ENCODE measurements at regions not wholly inside any gene's neighbourhood (a gene's known extent, or its start where the extent isn't known, plus 50 kb on each side); places are given as distances from the start of the nearest gene placed in this dataset.
"Not testable (repeated sequence)": the region's sequence is repeated elsewhere in the genome, so short reads cannot be mapped to it uniquely, and the experiment has no call there.

DNA sequence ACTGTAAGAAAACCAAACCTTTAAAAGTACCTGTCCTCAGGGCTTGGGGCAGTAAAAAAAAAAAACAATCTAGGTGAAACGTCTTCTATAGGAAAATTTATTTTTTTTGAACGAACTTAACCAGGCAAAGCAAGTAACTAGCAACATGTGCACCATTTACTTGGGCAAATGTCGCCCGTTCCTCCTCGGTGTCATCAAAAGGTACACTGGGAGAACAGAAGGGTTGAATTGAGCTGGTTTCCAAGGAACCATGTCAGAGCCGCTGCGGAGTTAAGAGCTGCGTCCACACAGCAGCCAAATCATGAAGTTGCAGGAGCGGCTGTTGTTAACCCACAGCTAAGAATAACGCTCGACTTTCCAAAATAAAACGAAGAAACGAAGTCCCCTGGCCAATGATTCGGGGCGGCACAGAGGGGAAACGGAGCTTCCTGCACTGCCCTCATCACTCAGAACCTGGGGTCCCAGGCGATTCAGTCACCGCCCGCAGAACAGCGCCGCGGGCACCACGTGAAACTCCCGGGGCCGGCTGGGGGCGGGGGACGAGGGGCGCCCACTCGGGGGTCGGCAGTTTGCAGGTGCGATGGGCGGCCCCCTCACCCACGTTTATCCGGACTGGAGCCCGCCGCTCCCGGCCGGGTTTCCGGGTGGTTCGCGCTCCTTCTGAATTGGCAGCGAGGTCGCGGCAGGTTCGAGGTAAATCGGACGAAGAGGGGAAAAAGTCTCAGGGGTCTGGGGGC is 53.6 kb upstream of the PLGLB1 start:
- DNase-seq, result peak; percentile 44

DNA sequence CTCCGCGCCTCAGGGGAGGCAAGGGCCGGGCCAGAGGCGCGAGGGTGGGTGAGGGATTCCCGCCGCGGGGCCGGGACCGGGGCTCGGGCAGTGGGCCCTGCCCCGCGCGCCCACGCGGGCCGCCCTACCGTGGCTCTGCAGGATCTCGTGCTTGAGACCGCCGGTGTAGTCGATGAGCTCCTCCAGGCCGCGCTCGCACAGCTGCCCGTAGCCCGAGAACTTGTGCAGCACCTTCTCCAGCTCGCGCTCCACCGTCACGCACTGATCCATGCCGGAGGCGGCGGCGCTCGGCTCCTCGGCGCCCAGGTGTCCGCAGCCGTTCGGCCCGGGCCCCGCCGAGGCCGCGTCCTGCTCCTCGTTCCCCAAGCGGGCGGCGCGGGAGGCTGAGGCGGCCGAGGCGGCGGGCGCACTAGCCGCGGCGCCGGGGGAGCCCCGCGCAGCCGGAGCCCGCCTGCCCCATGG is 54.2 kb upstream of the PLGLB1 start:
- DNase-seq, result peak; percentile 68

DNA sequence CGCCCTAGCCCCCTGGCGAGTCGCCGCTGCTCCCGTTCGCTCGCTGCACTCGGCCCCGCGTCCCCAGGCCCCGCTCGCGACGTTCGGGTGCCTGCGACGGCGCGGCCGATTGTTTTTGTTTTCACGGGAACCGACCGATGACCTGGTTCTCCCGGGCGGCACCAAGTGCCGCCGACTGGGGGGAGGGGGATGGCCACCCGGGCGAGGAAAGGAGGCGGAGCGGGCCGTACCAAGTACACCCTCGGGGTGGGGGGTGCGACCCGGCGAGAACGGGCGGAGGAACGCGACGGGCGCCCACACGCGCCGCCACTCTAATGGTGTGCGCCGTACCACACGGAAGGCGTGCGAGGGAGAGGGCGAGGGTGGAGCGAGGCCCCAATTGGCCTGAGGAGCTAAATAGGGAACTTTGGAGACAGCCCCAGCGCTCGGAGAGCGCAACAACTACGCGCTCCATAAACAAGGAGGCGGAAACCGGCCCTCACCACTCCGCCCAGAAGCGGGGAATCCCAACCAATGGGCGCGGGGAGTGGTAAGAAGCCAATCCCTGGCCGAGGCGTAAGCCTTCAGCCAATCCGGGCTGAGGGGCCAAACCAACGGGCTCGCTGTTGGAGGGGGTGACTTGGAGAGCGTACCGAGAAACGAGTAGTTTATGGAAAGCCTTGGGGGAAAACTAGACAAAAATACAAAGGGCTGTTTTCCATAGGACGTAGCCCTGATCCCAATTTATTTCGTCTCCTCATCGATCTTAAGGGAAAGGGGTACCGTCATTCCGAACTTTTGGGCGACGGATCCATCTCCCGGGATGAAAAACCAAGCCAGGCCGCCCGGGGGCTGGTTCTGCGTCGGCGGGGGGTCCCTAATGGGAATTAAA is 54.8 kb upstream of the PLGLB1 start:
- DNase-seq, result peak; percentile 92

DNA sequence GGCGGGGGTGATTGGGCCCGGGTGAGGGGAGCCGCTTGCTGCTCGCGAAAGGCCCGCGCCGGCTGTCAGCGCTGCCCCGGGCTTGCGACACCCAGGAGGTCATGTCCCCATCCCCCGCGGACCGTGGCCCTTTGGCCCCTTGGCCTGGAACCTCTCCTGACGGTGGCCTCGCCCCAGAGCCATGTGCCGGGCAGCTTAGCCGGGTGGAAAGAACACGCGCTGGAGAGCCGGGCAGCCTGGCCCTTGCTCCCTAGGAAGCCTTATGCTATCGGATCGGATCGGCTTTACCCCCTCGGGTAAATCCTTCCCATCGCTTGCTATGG is 55.4 kb upstream of the PLGLB1 start:
- DNase-seq, result not testable (repeated sequence)

DNA sequence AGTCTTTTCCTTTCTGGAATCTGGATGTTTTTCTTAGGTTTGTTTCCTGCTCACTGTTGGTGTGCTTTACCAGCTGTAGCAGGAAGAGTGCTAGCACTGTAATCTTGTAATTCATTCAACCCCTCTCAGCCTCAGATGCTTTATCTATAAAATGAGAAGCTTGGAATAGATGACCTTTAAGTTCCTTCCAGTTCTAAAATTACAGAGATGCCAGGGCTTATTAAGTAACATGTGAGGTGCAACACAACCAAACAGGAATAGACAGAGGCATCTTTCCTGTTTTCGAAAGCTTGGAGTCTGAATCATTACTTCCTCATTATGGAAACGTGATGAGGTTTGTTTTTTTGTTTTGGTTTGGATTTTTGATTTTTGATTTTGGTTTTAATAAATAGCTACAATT is 60.1 kb upstream of the PLGLB1 start:
- not testable (repeated sequence) for DNase-seq

DNA sequence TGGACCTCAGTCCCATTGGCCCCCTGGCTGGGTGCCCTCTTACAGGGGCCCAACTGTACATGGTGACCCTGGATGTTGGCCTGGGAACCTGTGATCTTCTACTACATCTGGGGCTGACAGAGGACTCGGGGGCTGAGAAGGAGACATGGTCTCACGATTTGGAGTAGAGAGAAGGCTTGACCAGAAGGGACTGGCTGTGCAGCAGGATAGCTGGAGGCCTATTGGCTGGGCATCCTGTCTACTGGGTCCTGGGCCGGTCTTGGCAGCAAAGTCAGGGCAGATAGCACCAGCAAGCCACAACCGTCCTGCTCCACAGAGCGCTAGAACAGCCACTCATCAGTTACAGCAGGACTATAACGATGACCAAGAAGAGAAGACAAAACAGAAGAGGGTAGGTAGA is 66.4 kb upstream of the PLGLB1 start:
- not testable (repeated sequence) for DNase-seq

DNA sequence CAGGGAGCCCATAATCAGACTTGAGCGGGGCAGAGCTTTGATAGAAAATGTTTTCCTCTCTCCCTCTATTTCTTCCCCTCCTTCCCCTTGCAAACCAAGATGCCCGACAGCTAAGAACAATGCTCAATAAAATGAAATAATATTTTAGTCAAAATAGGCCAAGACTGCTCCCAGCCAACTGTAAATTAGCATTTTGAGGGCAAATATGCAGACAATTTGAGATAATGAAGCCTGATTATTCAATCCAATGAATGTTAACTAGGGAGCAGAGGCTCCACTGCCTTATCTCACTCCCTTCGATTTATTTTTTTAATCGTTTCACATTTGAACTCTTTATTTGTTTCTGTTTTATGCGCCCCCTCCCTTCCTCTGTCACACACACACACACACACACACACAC is 67.8 kb upstream of the PLGLB1 start:
- not testable (repeated sequence) for DNase-seq

DNA sequence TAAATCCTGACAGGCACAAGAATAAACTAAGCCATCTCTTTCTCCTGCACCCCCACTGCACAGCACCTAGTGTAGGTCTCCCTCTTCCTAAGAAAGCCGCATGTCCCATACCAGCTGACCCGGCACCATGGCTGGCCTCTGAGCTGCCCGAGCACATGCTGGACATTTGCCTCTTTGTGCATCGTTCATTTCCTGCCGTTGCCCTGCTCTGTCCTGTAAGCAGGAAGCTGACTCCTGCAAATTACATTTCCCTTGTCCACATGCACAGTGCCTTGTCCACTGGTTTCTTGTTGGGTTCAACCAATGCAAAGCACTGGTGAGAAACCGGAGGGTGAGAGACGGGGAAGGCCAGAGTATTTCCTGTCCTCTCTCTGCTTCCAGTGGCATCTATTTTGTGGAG is 71.6 kb upstream of the PLGLB1 start:
- DNase-seq, result not testable (repeated sequence)

DNA sequence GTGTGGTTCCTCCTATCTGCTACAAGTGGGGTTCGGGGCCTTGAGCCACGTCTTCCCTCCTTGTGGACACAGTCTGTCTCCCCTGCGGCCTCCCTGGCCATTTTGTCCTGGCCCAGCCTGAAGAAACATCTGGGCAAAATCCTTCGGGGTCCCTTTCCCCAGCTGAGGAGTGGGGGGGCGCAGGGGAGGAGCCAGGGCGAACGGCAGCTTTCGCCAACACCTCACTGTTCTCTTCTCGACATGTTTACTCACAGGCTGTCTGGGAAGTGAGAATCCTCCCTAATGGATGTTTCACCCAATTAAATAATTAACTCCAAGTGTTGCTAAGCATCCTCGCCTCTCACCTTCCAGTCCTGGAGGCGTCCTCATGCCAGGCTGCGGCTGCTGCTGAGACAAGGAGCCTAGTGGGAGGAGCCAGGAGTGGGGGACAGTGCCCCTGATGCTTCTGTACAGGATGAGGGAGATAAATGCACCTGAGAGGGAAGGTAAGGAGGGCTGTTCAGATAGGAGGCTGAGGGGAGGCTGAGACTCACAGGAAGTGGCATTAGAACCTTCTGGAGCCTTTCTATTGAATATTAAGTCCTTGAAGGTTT is 72.4 kb upstream of the PLGLB1 start:
- not testable (repeated sequence) for DNase-seq

DNA sequence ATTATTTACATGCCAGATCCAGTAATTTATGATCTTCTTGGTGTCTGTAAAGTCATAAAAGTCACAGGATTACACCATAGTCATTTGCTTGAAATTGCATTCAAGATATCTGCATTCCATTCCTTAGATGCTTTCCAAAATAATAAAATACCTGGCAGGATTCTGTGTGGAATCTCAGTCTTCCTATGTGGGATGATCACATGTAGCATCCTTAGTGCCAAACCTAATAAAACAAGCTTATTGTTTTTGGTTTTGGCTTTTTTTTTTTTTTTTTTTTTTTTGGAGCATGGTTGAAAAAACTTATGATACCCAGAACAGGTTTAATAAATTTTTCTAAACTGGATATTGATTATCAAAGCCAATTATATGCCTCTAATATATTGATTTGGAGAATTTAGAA is 74.2 kb upstream of the PLGLB1 start:
- DNase-seq, result not testable (repeated sequence)

DNA sequence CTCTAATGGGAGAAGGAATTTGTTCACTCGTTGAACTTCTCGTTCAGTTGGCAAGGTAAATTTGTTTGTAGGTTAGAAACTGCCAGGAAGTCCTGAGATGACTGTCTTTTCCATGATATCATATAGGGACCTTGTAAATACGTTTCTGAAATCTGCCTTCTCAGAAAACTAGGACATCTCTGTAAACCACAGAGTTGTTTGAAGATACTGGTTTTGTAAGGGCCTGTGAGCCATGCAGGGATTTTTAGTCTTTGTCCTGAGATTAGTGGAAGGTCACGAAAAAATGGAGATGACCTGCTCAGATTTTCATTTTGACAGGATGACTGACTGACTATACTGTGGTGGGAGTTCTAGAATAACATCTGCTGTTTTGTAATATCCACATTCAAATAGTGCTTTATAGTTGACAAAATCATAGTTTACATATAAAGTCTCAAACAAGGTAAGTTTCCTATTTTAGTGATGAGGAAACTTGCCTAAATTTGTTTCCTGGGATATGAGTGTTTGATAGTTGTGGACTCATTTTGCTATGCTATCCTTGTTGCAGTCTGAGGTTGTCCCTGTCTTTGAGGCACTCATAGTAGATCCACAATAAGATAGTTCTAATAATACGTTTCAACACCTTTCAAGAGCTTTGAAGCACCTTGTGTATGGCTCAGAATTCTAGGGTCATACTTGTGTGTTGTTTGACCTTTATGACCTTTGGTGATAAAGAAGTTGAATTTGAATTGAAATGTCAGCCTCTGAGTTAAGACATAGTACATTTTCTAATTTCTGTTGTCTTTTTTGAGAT is 107.3 kb upstream of the PLGLB1 start:
- not testable (repeated sequence) for DNase-seq

DNA sequence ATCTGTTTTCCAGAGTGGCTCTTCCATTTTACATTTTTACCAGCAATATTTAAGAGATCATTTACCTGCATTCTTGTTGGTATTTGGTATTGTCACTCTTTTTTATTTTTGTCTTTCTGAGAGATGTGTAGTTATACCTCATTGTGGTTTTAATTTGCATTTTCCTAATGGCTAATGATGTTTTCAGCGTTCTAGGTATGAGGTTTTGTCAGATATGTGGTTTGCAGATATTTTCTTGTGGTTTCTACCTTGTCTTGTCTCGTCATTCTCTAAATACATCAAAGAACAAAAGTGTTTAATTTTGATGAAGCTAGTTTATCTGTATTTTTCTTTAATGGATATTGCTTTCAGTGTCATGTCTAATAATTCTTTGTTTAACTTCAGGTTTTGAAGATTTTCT is 110.9 kb upstream of the PLGLB1 start:
- not testable (repeated sequence) for DNase-seq

DNA sequence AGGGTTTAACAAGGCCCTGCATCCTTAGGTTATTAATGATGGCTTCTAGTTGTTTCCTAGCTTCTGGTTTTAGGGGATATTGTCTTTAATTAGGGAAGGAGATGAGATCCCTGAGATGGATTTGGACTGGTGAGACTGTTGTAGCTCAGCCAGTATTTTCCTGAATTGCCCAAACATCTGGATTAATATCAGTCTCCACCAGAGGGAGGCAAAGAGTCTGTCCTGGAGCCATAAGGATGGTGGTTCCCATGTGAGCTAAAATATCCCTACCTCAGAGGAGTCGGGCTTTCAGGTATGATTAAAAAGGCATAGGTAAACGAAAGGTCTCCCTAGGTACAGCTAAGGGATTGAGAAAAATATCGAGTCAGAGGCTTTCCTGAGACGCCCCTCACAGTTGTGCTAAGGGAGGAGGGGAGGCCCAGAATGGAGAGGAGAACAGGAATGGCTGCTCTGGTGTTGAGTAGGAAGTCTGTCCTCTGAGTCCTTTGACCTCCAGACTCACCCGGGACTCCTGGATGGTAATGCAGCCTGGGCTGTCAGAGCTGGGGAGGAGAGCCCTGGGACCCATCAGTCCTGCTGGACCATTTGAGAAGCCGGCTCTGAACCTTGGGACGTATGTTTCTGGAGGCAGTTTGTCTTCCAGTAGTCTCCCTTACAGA is 130.3 kb upstream of the PLGLB1 start:
- DNase-seq, result not testable (repeated sequence)

DNA sequence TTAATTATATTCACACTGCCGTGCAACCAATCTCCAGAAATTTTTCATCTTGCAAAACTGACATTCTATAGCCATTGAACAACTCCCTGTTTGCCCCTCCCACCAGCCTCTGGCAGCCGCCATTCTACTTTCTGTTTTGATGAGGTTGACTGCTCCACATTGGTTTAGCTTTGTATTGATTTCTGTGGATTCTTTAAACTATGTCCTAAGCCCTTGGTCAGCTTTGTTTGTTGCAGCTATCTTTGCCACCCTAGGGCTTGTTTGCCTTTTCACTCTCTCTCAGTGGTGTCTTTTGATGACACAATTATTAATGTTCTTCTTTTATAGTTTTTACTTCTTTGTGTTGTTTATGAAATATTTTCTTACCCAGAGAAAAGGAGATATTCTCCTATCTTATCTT is 152.8 kb upstream of the PLGLB1 start:
- not testable (repeated sequence) for DNase-seq

DNA sequence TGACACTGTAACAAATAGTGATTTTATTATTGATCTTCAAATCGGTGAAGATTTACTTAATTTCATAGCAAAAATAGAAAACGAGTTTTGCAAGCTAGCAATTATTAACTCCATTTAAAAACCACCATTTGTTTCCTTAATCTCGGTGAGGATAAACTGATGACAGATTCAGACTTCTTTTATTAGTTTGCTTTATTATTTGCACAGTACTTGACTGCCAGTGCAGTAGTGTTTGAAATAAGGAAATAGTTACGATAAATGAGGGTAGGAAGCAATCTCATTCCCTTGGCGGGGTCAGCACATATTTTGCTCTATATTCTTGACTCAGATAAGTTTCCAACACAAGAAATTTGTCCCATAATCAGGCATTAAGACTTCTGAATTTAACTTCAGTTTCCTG is 161.7 kb upstream of the PLGLB1 start:
- DNase-seq, result not testable (repeated sequence)

DNA sequence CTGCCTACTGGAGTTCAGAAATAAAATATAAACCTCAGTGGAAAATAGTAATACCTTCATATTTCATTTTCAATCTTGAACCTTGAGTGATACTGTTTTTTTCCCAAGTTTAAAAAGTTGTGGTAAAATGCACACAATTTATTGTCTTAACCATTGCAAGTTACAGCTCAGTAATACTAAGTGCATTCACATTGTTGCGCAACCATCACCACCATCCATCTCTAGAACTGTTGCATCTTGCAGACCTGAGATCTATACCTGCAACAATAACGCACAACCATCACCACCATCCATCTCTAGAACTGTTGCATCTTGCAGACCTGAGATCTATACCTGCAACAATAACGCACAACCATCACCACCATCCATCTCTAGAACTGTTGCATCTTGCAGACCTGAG is 162.6 kb upstream of the PLGLB1 start:
- DNase-seq, result not testable (repeated sequence)

DNA sequence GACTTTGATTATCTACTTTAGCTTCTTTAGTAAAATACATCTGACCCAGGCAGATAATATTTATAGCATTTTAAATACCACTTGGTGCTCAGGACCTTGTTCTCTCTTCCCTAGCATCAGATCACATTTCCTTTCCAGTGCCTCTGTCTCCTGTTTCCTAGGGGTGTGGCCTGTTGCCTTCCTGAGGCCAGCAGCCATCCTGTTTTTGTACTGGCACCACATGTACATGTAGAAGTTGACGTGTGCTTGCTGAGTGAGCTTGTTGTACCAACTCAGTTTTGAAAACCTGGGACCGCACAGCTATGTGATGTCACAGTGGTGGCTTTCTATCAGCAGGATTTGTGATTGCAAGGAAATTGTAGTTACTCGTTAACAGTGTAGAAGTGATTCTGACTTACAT is 167.6 kb upstream of the PLGLB1 start:
- not testable (repeated sequence) for DNase-seq

DNA sequence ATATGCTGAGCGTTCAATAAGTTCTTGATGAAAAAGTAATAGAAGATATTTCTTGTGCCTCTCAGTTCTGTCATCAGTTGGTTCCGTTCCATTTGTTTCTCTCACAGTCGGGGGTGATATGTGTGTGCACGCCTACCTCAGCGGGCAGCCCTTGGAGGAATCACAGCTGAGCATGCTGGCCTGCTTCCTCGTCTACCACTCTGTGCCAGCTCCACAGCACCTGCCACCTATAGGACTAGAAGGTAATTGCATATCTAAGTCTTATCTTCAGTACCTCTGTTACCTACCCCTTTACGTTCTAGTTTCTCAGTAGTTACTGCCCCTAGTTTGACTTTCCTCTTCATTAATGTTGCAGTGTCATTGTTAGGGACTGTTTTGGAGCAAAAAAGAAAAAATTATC is 171.7 kb upstream of the PLGLB1 start:
- DNase-seq, result not testable (repeated sequence)

DNA sequence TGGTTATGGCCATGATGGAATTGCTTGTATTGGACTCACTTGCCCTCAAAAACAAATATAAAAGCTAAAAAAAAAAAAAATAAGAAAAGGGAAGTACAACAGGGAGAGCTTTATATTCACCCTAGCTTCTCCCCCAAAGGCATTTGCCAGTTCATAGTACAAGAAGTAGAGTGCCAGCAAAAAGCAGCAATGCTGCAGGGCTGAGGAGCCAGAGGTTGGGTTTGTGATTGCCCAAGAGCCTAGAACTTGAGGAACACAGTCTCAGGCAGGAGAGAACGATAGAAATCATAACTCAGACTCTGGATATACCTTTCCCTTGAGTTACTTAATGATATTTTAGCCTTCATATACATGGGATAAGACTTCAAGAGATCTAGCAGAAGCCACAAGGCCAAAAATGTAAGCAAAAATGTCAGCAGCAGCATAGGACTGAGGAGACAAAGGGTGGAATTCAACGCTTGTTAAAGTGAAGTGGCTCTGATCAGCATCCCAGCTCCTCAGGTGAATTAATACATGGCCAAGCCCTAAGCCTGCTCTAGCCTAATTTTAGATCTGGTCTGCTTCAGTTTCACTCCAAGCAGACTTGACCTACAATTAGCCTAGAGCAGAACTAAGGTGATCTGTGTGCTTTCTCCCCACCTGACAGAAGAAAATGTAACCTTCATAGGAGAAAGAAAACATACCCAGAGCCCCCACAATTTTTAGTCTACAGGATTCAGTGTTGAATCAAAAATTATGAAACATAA is 172.8 kb upstream of the PLGLB1 start:
- not testable (repeated sequence) for DNase-seq

DNA sequence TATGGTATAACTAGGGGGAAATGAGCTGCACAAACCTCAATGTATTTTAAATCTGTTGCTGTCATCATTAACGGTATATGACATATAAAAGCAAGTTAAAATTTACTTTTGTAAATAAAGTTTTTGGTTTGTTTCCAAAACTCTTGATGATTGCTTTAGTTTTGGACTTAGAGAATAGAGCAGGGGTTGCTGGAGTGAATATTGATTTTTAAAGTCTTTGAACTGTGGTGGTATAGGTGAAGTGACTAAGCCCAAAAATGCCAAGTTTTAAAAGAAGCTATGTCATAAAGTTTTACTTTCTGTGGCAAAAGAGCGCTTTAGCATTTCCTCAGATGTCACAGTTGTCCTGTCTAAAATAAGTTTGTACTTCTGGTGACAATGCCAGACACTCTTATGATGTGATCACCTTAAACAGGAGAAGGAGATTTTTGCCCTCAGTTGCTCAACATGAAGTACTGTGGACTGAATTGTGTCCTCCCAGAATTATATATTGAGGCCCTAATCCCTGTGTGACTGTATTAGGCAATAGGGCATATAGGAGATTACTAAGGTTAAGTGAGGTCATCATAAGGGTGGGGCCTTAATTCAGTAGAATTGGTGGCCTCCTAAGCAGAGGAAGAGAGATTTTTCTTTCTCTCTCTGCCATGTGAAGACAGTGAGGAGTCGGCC is 175.2 kb upstream of the PLGLB1 start:
- DNase-seq, result not testable (repeated sequence)

DNA sequence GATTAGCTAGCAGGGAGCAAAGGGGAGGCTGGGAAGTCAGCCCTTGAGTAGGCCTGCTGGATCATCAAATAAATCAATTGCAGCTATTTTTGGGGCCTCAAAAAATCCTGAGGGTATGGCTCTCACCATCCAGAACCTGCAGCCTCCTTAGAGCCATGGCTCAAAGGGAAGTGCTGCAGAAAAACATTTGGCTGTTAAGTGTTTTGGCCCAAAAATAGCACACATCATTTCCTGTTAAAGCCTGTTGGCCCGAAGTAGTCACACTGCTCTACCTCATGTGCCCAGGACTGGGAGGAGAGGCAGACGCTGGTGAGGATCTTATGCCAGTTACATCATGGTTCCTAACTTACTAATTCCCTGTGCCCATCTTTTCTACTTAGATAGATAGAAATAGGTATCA is 176.8 kb upstream of the PLGLB1 start:
- DNase-seq, result peak; percentile 17

All from hematopoietic multipotent progenitor cell treated with erythropoietin and hydrocortisone succinate and interleukin-3 and kit ligand, for 4 days (in vitro differentiated cells).